ENCODE measurements at regions not wholly inside any gene's neighbourhood (a gene's known extent, or its start where the extent isn't known, plus 50 kb on each side); places are given as distances from the start of the nearest gene placed in this dataset.

DNA sequence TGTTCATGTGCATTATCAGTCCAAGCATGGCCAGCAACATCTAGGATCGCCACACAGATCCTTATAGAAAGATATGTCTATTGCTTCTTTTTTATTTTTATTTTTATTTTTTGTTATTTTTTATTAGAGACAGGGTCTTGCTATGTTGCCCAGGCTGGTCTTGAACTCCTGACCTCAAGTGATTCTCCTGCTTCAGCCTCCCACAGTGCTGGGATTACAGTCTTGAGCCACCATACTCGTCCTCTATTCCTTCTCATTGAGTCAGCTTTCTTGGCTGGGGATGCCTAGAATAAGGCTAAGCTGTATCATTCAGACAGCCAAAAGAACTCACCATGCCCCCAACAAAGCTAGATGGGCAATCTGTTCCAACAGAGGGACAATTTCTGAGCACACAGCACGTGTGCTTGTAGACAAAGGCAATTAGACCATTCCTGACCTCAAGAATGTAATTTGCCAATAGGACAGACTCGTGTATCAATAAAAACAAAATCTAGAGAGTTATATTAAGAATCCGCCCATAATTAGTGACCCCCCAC, 264.0 kb upstream of the NEBL start:
- TF ChIP-seq, protein P1, sequence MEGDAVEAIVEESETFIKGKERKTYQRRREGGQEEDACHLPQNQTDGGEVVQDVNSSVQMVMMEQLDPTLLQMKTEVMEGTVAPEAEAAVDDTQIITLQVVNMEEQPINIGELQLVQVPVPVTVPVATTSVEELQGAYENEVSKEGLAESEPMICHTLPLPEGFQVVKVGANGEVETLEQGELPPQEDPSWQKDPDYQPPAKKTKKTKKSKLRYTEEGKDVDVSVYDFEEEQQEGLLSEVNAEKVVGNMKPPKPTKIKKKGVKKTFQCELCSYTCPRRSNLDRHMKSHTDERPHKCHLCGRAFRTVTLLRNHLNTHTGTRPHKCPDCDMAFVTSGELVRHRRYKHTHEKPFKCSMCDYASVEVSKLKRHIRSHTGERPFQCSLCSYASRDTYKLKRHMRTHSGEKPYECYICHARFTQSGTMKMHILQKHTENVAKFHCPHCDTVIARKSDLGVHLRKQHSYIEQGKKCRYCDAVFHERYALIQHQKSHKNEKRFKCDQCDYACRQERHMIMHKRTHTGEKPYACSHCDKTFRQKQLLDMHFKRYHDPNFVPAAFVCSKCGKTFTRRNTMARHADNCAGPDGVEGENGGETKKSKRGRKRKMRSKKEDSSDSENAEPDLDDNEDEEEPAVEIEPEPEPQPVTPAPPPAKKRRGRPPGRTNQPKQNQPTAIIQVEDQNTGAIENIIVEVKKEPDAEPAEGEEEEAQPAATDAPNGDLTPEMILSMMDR (conservative IDR thresholded peaks at IDR 0.05 in 1 of 2, IDR thresholded peaks at IDR 0.05 in 1 of 2; ENCODE audit: low read depth in 1 of 2, low read length in 2 of 2) = no peak
- no peak for TF ChIP-seq EZH2 (IDR thresholded peaks at IDR 0.05; ENCODE audit: low read length, missing control alignments)
